Middle frontal gyrus (tissue), 1 donor: ENCODE measurements at regions not wholly inside any gene's neighbourhood (a gene's known extent, or its start where the extent isn't known, plus 50 kb on each side); places are given as distances from the start of the nearest gene placed in this dataset.
"Not testable (repeated sequence)": the region's sequence is repeated elsewhere in the genome, so short reads cannot be mapped to it uniquely, and the experiment has no call there.

Source experiments
- DNase-seq: peaks from one replicate; pipeline ENCODE4 v3.0.0-alpha.2; 2015; ENCODE audit warnings: low spot score; ENCODE audit errors: extremely low spot score

DNA sequence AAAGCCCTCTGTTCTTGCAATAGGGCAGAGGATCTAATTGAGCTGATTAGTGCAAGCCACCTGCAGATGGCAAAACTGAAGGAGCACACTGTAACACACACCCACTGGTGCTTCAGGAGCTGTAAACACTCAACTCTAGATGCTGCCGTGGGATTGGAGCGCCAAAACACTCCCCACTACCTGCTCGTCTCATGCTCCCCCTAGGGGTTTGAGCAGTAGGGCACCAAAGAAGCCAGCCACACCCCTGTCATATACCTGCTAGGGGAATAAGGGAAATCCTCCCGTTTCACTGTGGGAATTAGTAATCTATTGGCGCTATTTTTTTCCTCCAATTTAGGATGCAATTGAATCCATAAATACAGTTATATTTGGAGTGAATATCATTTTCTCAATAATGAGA is 360.2 kb downstream of the GLUD2 start:
- DNase-seq: no peak

- DNase-seq: not testable (repeated sequence)
Observed at GRCh38 chrX:121431514-121431913, 384.1 kb downstream of the GLUD2 start.

DNA sequence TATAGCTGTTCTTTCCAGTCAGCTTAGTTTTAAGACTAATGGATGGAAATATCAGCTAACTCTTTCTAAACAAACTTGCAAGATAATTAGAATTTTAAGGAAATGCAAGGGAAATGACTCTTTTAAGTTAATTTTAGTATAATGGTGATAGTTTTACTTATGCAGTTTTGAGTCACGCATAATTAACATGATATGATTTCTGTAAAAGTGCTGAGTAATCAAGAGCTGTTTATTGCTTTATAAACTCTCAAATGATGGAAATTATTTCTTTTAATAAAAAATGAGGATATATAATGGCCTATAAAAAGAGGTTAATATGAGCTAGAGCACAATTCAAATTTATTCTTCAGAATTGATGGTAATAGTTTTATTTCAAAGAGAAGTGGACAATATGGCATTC is 385.9 kb downstream of the GLUD2 start:
- DNase-seq: no peak

DNA sequence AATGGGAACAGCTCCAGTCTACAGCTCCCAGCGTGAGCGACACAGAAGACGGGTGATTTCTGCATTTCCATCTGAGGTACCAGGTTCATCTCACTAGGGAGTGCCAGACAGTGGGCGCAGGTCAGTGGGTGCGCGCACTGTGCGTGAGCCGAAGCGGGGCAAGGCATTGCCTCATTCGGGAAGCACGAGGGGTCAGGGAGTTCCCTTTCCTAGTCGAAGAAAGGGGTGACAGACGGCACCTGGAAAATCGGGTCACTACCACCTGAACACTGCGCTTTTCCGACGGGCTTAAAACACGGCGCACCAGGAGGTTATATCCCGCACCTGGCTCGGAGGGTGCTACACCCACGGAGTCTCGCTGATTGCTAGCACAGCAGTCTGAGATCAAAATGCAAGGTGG is 390.3 kb downstream of the GLUD2 start:
- not testable (repeated sequence) for DNase-seq

DNA sequence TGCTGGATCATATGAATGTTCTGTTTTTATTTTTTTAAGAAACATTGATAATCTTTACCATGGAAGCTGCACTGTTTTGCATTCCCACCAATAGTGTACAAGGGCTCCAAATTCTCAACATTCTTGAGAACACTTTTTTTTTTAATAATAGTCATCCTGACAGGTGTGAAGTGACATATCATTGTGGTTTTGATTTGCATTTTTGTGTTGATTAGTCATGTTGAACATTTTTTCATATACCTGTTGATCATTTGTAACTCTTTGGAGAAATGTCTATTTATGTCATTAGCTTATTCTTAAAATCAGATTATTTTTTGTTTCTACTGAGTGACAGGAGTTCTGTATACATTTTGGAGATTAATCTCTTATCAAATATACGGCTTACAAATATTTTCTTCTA is 408.5 kb downstream of the GLUD2 start:
- no peak for DNase-seq

- DNase-seq: no peak
Observed at GRCh38 chrX:121456315-121456714, 408.9 kb downstream of the GLUD2 start.

DNA sequence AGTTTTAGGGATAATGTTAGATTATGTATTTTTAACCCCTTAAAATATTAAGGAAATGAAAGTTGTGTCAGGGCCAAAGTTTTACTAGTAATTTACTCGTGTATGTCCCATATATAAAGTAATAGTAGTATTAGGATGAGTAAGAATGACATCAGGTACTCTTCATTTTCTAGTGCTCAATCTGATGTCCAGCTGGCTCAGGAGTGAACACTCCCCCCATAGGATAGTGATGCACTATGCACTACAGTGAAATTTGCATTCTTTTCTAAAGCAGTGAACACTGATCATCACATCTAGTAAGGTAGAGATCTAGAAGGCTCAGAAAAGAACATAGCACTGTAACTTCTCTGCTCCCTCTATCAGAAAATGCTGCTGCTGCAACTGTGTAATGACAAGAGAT is 409.7 kb downstream of the GLUD2 start:
- DNase-seq: no peak

- no peak for DNase-seq
Observed at GRCh38 chrX:121479406-121479805, 432.0 kb downstream of the GLUD2 start.

GRCh38 chrX:121496966-121497365 is 449.6 kb downstream of the GLUD2 start:
- DNase-seq: no peak

DNA sequence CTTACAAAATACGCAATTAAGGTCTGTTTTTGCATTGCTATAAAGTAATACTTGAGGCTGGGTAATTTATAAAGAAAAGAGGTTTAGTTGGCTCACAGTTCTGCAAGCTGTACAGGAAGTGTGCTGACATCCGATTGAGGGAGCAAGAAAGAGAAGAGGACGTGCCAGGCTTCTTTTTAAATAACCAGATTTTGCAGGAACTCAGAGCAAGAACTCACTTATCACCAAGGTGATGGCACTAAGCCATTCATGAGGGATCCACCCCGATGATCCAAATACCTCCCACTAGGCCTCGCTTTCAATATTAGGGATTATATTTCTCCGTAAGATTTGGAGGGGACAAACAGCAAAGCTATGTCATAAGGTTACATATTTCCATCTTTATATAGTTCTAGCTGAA is 456.7 kb downstream of the GLUD2 start:
- DNase-seq: no peak

GRCh38 chrX:121546317-121546716 is 498.9 kb downstream of the GLUD2 start:
- no peak for DNase-seq

DNA sequence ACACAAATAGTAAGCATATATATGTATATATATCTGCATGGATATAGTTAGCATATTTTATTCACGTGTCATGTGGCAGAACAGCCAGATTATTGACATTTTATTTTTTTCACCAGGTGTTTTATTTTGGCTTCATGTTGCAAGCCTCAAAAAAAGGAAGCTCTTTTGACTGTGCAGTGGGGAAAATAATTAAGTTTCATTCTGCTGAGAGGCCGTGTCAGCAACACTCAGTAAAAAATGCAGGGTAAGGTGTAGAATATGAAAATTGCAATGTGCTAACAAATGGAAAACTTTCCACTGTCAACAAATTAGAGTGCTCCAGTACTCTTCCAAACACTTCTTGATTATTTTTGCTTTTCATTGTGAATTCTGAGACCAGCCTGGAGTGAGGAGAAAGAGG is 511.5 kb downstream of the GLUD2 start:
- no peak for DNase-seq

- DNase-seq: no peak
Observed at GRCh38 chrX:121562616-121563015, 515.2 kb downstream of the GLUD2 start.

DNA sequence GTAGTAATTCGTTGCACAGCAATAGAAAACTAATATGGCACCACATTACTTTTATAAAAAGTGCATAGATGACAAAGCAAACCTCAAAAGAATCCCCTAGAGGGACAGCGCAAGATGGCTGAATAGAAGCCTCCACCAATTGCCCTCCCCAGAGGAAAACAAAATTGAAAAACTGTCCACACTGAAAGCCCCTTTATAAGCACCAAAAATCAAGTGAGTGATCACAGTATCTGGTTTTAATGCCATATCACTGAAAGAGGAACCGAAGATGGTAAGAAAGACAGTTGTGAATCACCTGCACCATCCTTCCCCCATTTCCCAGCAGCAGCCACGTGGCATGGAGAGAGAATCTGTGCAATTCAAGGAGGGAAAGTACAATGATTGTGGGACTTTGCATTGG is 522.2 kb downstream of the GLUD2 start:
- DNase-seq: no peak

DNA sequence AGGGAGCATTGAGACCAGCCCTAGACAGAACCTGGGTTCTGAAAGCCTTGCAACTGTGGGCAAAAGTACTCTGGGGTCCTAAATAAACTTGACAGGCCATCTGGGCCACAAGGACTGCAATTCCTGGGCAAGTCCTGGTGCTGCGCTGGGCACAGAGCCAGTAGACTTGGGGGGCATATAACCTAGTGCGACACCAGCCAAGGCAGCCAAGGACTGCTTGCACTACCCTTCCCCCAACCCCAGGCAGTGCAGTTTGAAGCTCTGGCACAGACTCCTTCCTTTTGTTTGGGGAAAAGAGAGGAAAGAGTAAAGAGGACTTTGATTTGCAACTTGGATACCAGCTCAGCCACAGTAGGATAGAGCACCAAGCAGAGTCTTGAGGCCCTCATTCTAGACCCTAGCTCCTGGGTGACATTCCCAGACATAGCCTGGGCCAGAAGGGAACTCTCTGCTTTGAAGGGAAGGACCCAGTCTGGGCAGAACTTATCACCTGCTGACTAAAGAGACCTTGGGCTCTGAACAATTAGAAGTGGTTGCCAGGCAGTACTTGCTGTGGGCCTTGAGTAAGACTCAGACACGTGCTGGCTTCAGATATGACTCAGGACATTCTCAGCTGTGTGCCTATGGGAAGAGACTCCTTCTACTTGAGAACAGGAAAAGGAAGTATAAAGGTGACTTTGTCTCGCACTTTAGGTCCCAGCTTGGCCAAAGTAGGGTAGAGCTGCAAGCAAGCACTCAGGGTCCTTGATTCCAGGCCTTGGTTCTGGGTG is 522.8 kb downstream of the GLUD2 start:
- no peak for DNase-seq

DNA sequence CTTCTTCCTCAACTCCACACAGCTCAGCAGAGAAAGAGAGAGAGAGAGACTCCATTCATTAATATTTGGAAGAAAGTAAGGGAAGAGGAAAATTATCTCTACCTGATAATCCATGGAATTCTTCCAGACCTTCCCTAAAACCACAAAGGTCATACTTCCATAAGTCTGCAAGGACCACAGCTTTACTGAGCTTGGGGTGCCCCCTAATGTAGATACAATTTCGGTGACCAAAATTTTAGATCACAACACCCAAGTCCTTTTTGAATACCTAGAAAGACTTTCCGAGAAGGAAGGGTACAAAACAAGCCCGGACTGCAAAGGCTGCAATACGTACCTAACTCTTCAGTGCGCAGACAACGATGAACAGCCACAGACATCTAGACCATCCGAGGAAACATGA is 523.9 kb downstream of the GLUD2 start:
- DNase-seq: no peak

GRCh38 chrX:121574384-121574783 is 527.0 kb downstream of the GLUD2 start:
- DNase-seq: not testable (repeated sequence)

GRCh38 chrX:121579016-121579760 is 531.8 kb downstream of the GLUD2 start:
- no peak for DNase-seq

DNA sequence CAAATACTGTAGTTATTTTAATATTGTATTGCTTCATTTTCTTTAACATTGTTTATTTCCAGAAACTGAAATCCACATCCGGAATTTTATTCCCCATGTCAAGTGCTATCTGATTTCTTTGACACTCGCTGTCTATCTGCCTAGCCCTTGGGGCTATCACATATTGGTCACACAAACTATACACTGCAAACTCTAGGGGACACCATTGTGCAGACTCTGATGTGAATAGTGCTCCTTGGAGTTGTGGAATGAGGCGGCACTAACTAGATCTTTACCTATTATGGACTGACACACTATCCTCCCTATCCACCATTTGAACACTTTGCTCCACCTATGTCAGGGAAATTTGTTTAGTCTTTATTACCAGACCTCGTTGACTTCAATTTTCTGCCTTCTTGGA is 534.5 kb downstream of the GLUD2 start:
- DNase-seq: no peak

DNA sequence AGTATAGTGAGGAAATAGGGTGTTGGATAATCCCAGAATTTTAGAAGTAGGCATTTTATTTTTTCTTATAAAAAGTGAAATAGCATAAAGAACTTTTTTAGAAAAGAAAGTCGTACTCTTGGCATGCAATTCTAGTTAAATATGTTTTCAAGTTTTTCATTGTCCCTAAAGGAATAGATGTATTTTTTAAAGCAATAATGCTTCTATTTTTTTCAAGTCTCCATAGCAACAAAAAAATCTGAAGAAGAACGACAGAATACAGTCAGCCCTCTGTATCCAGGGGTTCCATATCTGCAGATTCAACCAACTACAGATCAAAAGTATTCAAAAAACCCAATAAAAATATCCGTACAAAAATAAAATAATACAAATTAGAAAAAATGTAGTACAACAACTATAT is 538.2 kb downstream of the GLUD2 start:
- no peak for DNase-seq

- DNase-seq: no peak
Observed at GRCh38 chrX:121592884-121593283, 545.5 kb downstream of the GLUD2 start.

- DNase-seq: no peak
Observed at GRCh38 chrX:121598356-121598755, 550.9 kb downstream of the GLUD2 start.

- no peak for DNase-seq
Observed at GRCh38 chrX:121635141-121635540, 587.7 kb downstream of the GLUD2 start.
